ENCODE measurements at regions not wholly inside any gene's neighbourhood (a gene's known extent, or its start where the extent isn't known, plus 50 kb on each side); places are given as distances from the start of the nearest gene placed in this dataset.

DNA sequence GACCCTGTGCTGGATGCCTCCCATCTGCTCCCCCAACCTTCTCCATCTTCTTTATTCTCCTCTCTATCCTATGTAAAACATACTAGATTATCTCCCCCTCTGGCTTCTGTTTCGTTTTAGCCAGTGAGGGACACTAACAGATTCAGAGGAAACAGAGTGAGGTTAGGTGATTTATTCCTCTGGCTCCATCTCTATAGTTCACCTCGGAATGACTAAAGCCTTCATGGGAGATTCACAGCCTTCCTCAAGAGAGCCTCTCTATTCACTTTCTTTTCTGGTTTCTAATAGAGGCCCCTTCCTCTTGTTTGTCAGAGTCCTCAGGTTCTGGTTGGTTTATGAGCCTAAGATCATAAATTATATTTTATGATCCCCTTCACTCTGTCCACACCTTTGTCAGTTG lies 633.1 kb upstream of the TYRP1 start:
- H3K4me3 ChIP-seq (replicated peaks in 1 of 3; ENCODE audit: insufficient read depth in 1 of 3, low read depth in 1 of 3, low read length in 3 of 3): no peak overlapping the region
- FAIRE-seq (no peak), DNase-seq (ENCODE audit: low read depth, low spot score) (no peak)
- TF ChIP-seq FOS (IDR thresholded peaks at IDR 0.05; ENCODE audit: borderline replicate concordance, insufficient read depth, low read length) (no peak), EZH2 (IDR thresholded peaks at IDR 0.05; ENCODE audit: borderline replicate concordance, low read depth, low read length, severe bottlenecking) (no peak), MYC (IDR thresholded peaks at IDR 0.05; ENCODE audit: low read depth, low read length) (no peak), JUN (IDR thresholded peaks at IDR 0.05; ENCODE audit: borderline replicate concordance, insufficient read depth, insufficient read length, low read depth) (no peak), POLR2AphosphoS5 (IDR thresholded peaks at IDR 0.05; ENCODE audit: insufficient read depth, low read depth, low read length) (no peak), GATA2 (IDR thresholded peaks at IDR 0.05; ENCODE audit: insufficient read depth, insufficient read length, low read depth, low read length) (no peak), POLR2A (IDR thresholded peaks at IDR 0.05; ENCODE audit: low read depth, low read length) (no peak)
- TF ChIP-seq, protein P1, sequence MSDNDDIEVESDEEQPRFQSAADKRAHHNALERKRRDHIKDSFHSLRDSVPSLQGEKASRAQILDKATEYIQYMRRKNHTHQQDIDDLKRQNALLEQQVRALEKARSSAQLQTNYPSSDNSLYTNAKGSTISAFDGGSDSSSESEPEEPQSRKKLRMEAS (IDR thresholded peaks at IDR 0.05; ENCODE audit: insufficient read depth, insufficient read length): no peak
- TF ChIP-seq, protein P2, sequence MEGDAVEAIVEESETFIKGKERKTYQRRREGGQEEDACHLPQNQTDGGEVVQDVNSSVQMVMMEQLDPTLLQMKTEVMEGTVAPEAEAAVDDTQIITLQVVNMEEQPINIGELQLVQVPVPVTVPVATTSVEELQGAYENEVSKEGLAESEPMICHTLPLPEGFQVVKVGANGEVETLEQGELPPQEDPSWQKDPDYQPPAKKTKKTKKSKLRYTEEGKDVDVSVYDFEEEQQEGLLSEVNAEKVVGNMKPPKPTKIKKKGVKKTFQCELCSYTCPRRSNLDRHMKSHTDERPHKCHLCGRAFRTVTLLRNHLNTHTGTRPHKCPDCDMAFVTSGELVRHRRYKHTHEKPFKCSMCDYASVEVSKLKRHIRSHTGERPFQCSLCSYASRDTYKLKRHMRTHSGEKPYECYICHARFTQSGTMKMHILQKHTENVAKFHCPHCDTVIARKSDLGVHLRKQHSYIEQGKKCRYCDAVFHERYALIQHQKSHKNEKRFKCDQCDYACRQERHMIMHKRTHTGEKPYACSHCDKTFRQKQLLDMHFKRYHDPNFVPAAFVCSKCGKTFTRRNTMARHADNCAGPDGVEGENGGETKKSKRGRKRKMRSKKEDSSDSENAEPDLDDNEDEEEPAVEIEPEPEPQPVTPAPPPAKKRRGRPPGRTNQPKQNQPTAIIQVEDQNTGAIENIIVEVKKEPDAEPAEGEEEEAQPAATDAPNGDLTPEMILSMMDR (IDR thresholded peaks at IDR 0.05; ENCODE audit: extremely low read depth in 1 of 2, insufficient read depth in 1 of 2, low read depth in 1 of 2, low read length in 2 of 2): no peak
- no peak overlapping the region for H3K27ac ChIP-seq (ENCODE audit: insufficient read depth, low read depth, low read length)
- dilution Hi-C loops (cut with MboI; ENCODE audit: extremely low pct_ligation_motif_present, low sequenced_read_pairs) (no loop called here), intact Hi-C loops (cut with micrococcal nuclease) (no loop called here)
- H2AFZ ChIP-seq (ENCODE audit: low read depth, low read length): no peak overlapping the region
- H3K36me3 ChIP-seq (ENCODE audit: control insufficient read depth in 2 of 2, extremely low read depth in 1 of 2, insufficient read depth in 2 of 2, low read length in 2 of 2): no peaks in the 10 kb centered on the region
- no peaks in the 10 kb centered on the region for H4K20me1 ChIP-seq (replicated peaks; ENCODE audit: control insufficient read depth, extremely low read depth, insufficient read depth, low read length)
- ChIA-PET CTCF (no interaction called here), POLR2A (no interaction called here)
- H3K4me1 ChIP-seq (ENCODE audit: control insufficient read depth, extremely low read depth, insufficient read depth, low read length): no peaks in the 10 kb centered on the region
- H3K79me2 ChIP-seq (ENCODE audit: control insufficient read depth, insufficient read depth, low read length): no peaks in the 10 kb centered on the region
- H3K9me3 ChIP-seq (replicated peaks; ENCODE audit: control insufficient read depth, insufficient read depth, low read length): no peaks in the 10 kb centered on the region
- H3K4me2 ChIP-seq (ENCODE audit: insufficient read depth, low read length): no peak overlapping the region
- no peaks in the 10 kb centered on the region for H3K27me3 ChIP-seq (ENCODE audit: control insufficient read depth in 2 of 2, insufficient read depth in 2 of 2, low read length in 2 of 2)
- no TSS peak for BruUV-seq (replicated peaks)
- H3K9ac ChIP-seq (replicated peaks; ENCODE audit: extremely low read depth, insufficient read depth, low read length): no peak overlapping the region
- no peaks in the 10 kb centered on the region for H3K9me1 ChIP-seq (replicated peaks; ENCODE audit: control insufficient read depth, extremely low read depth, insufficient read depth, low read length)
